Activated naive CD4-positive, alpha-beta T cell treated with anti-CD3 and anti-CD28 coated beads for 36 hours (primary cell): ENCODE measurements at regions not wholly inside any gene's neighbourhood (a gene's known extent, or its start where the extent isn't known, plus 50 kb on each side); places are given as distances from the start of the nearest gene placed in this dataset.

Experiments used
- CTCF ChIA-PET: fragments of 350-600 bp; sonication (Branson Sonifier 250); formaldehyde crosslinking; loops from one replicate; lab custom pipeline; 2021; ENCODE audit warnings: antibody characterized with exemption; lab: Charles Lee
- DNase-seq: peaks from one replicate; pipeline ENCODE4 v3.0.0-alpha.2; 2020
- H3K27ac Mint-ChIP-seq: one replicate; pipeline ENCODE4 v1.8.0; 2021; ENCODE audit warnings: mild to moderate bottlenecking, mixed read lengths
- H3K27me3 Mint-ChIP-seq: one replicate; pipeline ENCODE4 v1.8.0; 2021; ENCODE audit warnings: low read depth, mixed read lengths
- H3K36me3 Mint-ChIP-seq: one replicate; pipeline ENCODE4 v1.8.0; 2021; ENCODE audit warnings: low read depth, mixed read lengths
- H3K4me1 Mint-ChIP-seq: one replicate; pipeline ENCODE4 v1.8.0; 2021; ENCODE audit warnings: low read depth, mixed read lengths
- H3K4me3 Mint-ChIP-seq: one replicate; pipeline ENCODE4 v1.8.0; 2021; ENCODE audit warnings: mild to moderate bottlenecking, moderate library complexity, mixed read lengths
- H3K9me3 Mint-ChIP-seq: one replicate; pipeline ENCODE4 v1.8.0; 2021; ENCODE audit warnings: mixed read lengths
- intact Hi-C: fragments of 100-400 bp; cut with micrococcal nuclease; formaldehyde crosslinking; loops from one replicate; pipeline ENCODE4 v1.15.1; 2023

- no peak for DNase-seq
- Mint-ChIP-seq H3K4me3 (no peak overlapping the region), H3K9me3 (peaks cover 6% of the 10 kb centered on the region), H3K27ac (no peak overlapping the region), H3K36me3 (no peaks in the 10 kb centered on the region), H3K4me1 (no peaks in the 10 kb centered on the region), H3K27me3 (no peaks in the 10 kb centered on the region)
- intact Hi-C loops: no loop called here
- CTCF ChIA-PET: interaction anchor here (0.5 kb wide), 1 partner anchor 735 kb away, joined by 3 read pairs; no protein-coding TSS in a partner anchor
Observed at GRCh38 chr1:214983126-214983869, 99.2 kb upstream of the KCNK2 start.

GRCh38 chr1:214989341-214989740, 93.2 kb upstream of the KCNK2 start:
- Mint-ChIP-seq H3K27me3 (peaks cover 6% of the 10 kb centered on the region), H3K9me3 (no peaks in the 10 kb centered on the region), H3K4me1 (no peaks in the 10 kb centered on the region), H3K4me3 (no peak overlapping the region), H3K36me3 (no peaks in the 10 kb centered on the region), H3K27ac (no peak overlapping the region)
- DNase-seq: no peak
- intact Hi-C loops: no loop called here
- CTCF ChIA-PET: no interaction called here

GRCh38 chr1:214990619-214991018, 91.9 kb upstream of the KCNK2 start:
- CTCF ChIA-PET: no interaction called here
- no peak overlapping the region for H3K27ac Mint-ChIP-seq
- no peaks in the 10 kb centered on the region for H3K4me1 Mint-ChIP-seq
- H3K27me3 Mint-ChIP-seq: peaks cover 6% of the 10 kb centered on the region
- no peaks in the 10 kb centered on the region for H3K36me3 Mint-ChIP-seq
- intact Hi-C loops: no loop called here
- H3K9me3 Mint-ChIP-seq: no peaks in the 10 kb centered on the region
- H3K4me3 Mint-ChIP-seq: no peak overlapping the region
- no peak for DNase-seq

- Mint-ChIP-seq H3K4me1 (no peaks in the 10 kb centered on the region), H3K27me3 (peaks cover 6% of the 10 kb centered on the region), H3K9me3 (no peaks in the 10 kb centered on the region), H3K27ac (no peak overlapping the region), H3K4me3 (no peak overlapping the region), H3K36me3 (no peaks in the 10 kb centered on the region)
- DNase-seq: no peak
- intact Hi-C loops: no loop called here
- CTCF ChIA-PET: no interaction called here
Observed at GRCh38 chr1:214991691-214992315, 90.7 kb upstream of the KCNK2 start.

GRCh38 chr1:214993419-214993818, 89.1 kb upstream of the KCNK2 start:
- CTCF ChIA-PET: no interaction called here
- intact Hi-C loops: no loop called here
- Mint-ChIP-seq H3K9me3 (no peaks in the 10 kb centered on the region), H3K27ac (no peak overlapping the region), H3K36me3 (no peaks in the 10 kb centered on the region), H3K4me1 (no peaks in the 10 kb centered on the region), H3K27me3 (peaks cover 10% of the 10 kb centered on the region), H3K4me3 (no peak overlapping the region)
- no peak for DNase-seq

- CTCF ChIA-PET: no interaction called here
- H3K9me3 Mint-ChIP-seq: no peaks in the 10 kb centered on the region
- DNase-seq: no peak
- peaks cover 6% of the 10 kb centered on the region for H3K27me3 Mint-ChIP-seq
- H3K4me3 Mint-ChIP-seq: no peak overlapping the region
- no peak overlapping the region for H3K27ac Mint-ChIP-seq
- H3K36me3 Mint-ChIP-seq: no peaks in the 10 kb centered on the region
- no peaks in the 10 kb centered on the region for H3K4me1 Mint-ChIP-seq
- intact Hi-C loops: no loop called here
Observed at GRCh38 chr1:214997685-214998084, 84.9 kb upstream of the KCNK2 start.

- CTCF ChIA-PET: no interaction called here
- Mint-ChIP-seq H3K27me3 (peaks cover 4% of the 10 kb centered on the region), H3K4me1 (no peaks in the 10 kb centered on the region), H3K27ac (no peak overlapping the region), H3K4me3 (no peak overlapping the region), H3K9me3 (no peaks in the 10 kb centered on the region), H3K36me3 (no peaks in the 10 kb centered on the region)
- DNase-seq: no peak
- intact Hi-C loops: no loop called here
Observed at GRCh38 chr1:215001419-215002021, 81.0 kb upstream of the KCNK2 start.

- Mint-ChIP-seq H3K27me3 (peaks cover under 1% of the 10 kb centered on the region), H3K4me1 (no peaks in the 10 kb centered on the region), H3K9me3 (no peaks in the 10 kb centered on the region), H3K4me3 (no peak overlapping the region), H3K27ac (no peak overlapping the region), H3K36me3 (no peaks in the 10 kb centered on the region)
- no peak for DNase-seq
- CTCF ChIA-PET: no interaction called here
- intact Hi-C loops: no loop called here
Observed at GRCh38 chr1:215002471-215002870, 80.1 kb upstream of the KCNK2 start.

- Mint-ChIP-seq H3K4me3 (no peak overlapping the region), H3K4me1 (no peaks in the 10 kb centered on the region), H3K9me3 (no peaks in the 10 kb centered on the region), H3K27me3 (no peaks in the 10 kb centered on the region), H3K27ac (no peak overlapping the region), H3K36me3 (no peaks in the 10 kb centered on the region)
- CTCF ChIA-PET: no interaction called here
- intact Hi-C loops: no loop called here
- DNase-seq: no peak
Observed at GRCh38 chr1:215003686-215004085, 78.9 kb upstream of the KCNK2 start.

GRCh38 chr1:215004121-215004827, 78.3 kb upstream of the KCNK2 start:
- H3K27me3 Mint-ChIP-seq: no peaks in the 10 kb centered on the region
- H3K36me3 Mint-ChIP-seq: no peaks in the 10 kb centered on the region
- H3K4me3 Mint-ChIP-seq: no peak overlapping the region
- intact Hi-C loops: no loop called here
- CTCF ChIA-PET: no interaction called here
- no peak overlapping the region for H3K27ac Mint-ChIP-seq
- no peaks in the 10 kb centered on the region for H3K9me3 Mint-ChIP-seq
- no peak for DNase-seq
- no peaks in the 10 kb centered on the region for H3K4me1 Mint-ChIP-seq

GRCh38 chr1:215005078-215005477, 77.5 kb upstream of the KCNK2 start:
- CTCF ChIA-PET: no interaction called here
- intact Hi-C loops: no loop called here
- no peak overlapping the region for H3K27ac Mint-ChIP-seq
- DNase-seq: no peak
- H3K36me3 Mint-ChIP-seq: no peaks in the 10 kb centered on the region
- no peaks in the 10 kb centered on the region for H3K9me3 Mint-ChIP-seq
- H3K27me3 Mint-ChIP-seq: no peaks in the 10 kb centered on the region
- H3K4me3 Mint-ChIP-seq: no peak overlapping the region
- H3K4me1 Mint-ChIP-seq: no peaks in the 10 kb centered on the region

- Mint-ChIP-seq H3K27me3 (no peaks in the 10 kb centered on the region), H3K36me3 (no peaks in the 10 kb centered on the region), H3K4me1 (no peaks in the 10 kb centered on the region), H3K27ac (no peak overlapping the region), H3K4me3 (no peak overlapping the region), H3K9me3 (no peaks in the 10 kb centered on the region)
- DNase-seq: no peak
- intact Hi-C loops: no loop called here
- CTCF ChIA-PET: no interaction called here
Observed at GRCh38 chr1:215005656-215006345, 76.7 kb upstream of the KCNK2 start.
